ENCODE measurements at regions not wholly inside any gene's neighbourhood (a gene's known extent, or its start where the extent isn't known, plus 50 kb on each side); places are given as distances from the start of the nearest gene placed in this dataset.

- TF ChIP-seq CTCF (IDR thresholded peaks at IDR 0.05; ENCODE audit: insufficient read depth in 1 of 2, low read depth in 1 of 2, low read length in 1 of 2, severe bottlenecking in 1 of 2, unreplicated experiment in 1 of 2): no peak
- BruUV-seq (replicated peaks): no TSS peak
- H3K27me3 Mint-ChIP-seq (ENCODE audit: insufficient read depth, unreplicated experiment): peaks cover 15% of the 10 kb centered on the region
- no peaks in the 10 kb centered on the region for H3K4me1 Mint-ChIP-seq (ENCODE audit: low read depth, unreplicated experiment)
- no peak overlapping the region for H3K4me3 Mint-ChIP-seq (ENCODE audit: unreplicated experiment)
- no peaks in the 10 kb centered on the region for H3K4me1 ChIP-seq
- H3K9me3 ChIP-seq: peaks cover 7% of the 10 kb centered on the region; the same call in 1 of the 2 replicates
- no peaks in the 10 kb centered on the region for H3K36me3 Mint-ChIP-seq (ENCODE audit: insufficient read depth, unreplicated experiment)
- no peaks in the 10 kb centered on the region for H3K27me3 ChIP-seq (replicated peaks; ENCODE audit: control insufficient read depth, insufficient read depth, low read length)
- H3K4me3 ChIP-seq (ENCODE audit: low read depth, low read length): no peak overlapping the region
- intact Hi-C loops (cut with micrococcal nuclease; ENCODE audit: unreplicated experiment): no loop called here
- no peaks in the 10 kb centered on the region for H3K36me3 ChIP-seq (ENCODE audit: control insufficient read depth, insufficient read depth, low read length)
- no peaks in the 10 kb centered on the region for H3K9me3 Mint-ChIP-seq (ENCODE audit: unreplicated experiment)
- H3K27ac Mint-ChIP-seq (ENCODE audit: unreplicated experiment): no peak overlapping the region
- no peak for DNase-seq
- ChIA-PET POLR2A (no interaction called here), CTCF (interaction anchor here (0.6 kb wide), 2 partner anchors 23 to 352 kb away, joined by 3 read pairs; no protein-coding TSS in a partner anchor)
These were observed 443.6 kb upstream of the HNRNPA3 start for GRCh38 chr2:176769021-176769420.

- Histone ChIP-seq H3K4me3 (ENCODE audit: low read depth, low read length) (no peak overlapping the region), H3K4me1 (no peaks in the 10 kb centered on the region), H3K36me3 (ENCODE audit: control insufficient read depth, insufficient read depth, low read length) (no peaks in the 10 kb centered on the region), H3K9me3 (peaks cover 7% of the 10 kb centered on the region; the same call in 1 of the 2 replicates), H3K27me3 (replicated peaks; ENCODE audit: control insufficient read depth, insufficient read depth, low read length) (no peaks in the 10 kb centered on the region)
- Mint-ChIP-seq H3K27ac (ENCODE audit: unreplicated experiment) (no peak overlapping the region), H3K4me3 (ENCODE audit: unreplicated experiment) (no peak overlapping the region), H3K4me1 (ENCODE audit: low read depth, unreplicated experiment) (no peaks in the 10 kb centered on the region), H3K27me3 (ENCODE audit: insufficient read depth, unreplicated experiment) (peaks cover 15% of the 10 kb centered on the region), H3K36me3 (ENCODE audit: insufficient read depth, unreplicated experiment) (no peaks in the 10 kb centered on the region), H3K9me3 (ENCODE audit: unreplicated experiment) (no peaks in the 10 kb centered on the region)
- no peak for DNase-seq
- intact Hi-C loops (cut with micrococcal nuclease; ENCODE audit: unreplicated experiment): no loop called here
- BruUV-seq (replicated peaks): no TSS peak
- POLR2A ChIA-PET: no interaction called here
- CTCF ChIA-PET: interaction anchor here (0.5 kb wide), 1 partner anchor 47 kb away, joined by 3 read pairs; no protein-coding TSS in a partner anchor
- TF ChIP-seq CTCF (IDR thresholded peaks at IDR 0.05; ENCODE audit: insufficient read depth in 1 of 2, low read depth in 1 of 2, low read length in 1 of 2, severe bottlenecking in 1 of 2, unreplicated experiment in 1 of 2): no peak
These were observed 442.9 kb upstream of the HNRNPA3 start for GRCh38 chr2:176769499-176770370.

GRCh38 chr2:176772816-176773215 lies 439.8 kb upstream of the HNRNPA3 start:
- peaks cover 7% of the 10 kb centered on the region for H3K27me3 Mint-ChIP-seq (ENCODE audit: insufficient read depth, unreplicated experiment)
- ChIA-PET CTCF (no interaction called here), POLR2A (no interaction called here)
- H3K36me3 Mint-ChIP-seq (ENCODE audit: insufficient read depth, unreplicated experiment): no peaks in the 10 kb centered on the region
- Histone ChIP-seq H3K27me3 (replicated peaks; ENCODE audit: control insufficient read depth, insufficient read depth, low read length) (no peaks in the 10 kb centered on the region), H3K4me1 (no peaks in the 10 kb centered on the region), H3K36me3 (ENCODE audit: control insufficient read depth, insufficient read depth, low read length) (no peaks in the 10 kb centered on the region), H3K9me3 (peaks cover 7% of the 10 kb centered on the region; the same call in 1 of the 2 replicates), H3K4me3 (ENCODE audit: low read depth, low read length) (no peak overlapping the region)
- intact Hi-C loops (cut with micrococcal nuclease; ENCODE audit: unreplicated experiment): no loop called here
- BruUV-seq (replicated peaks): no TSS peak
- H3K4me1 Mint-ChIP-seq (ENCODE audit: low read depth, unreplicated experiment): no peaks in the 10 kb centered on the region
- TF ChIP-seq CTCF (IDR thresholded peaks at IDR 0.05; ENCODE audit: insufficient read depth in 1 of 2, low read depth in 1 of 2, low read length in 1 of 2, severe bottlenecking in 1 of 2, unreplicated experiment in 1 of 2): no peak
- no peak overlapping the region for H3K27ac Mint-ChIP-seq (ENCODE audit: unreplicated experiment)
- DNase-seq: no peak
- no peaks in the 10 kb centered on the region for H3K9me3 Mint-ChIP-seq (ENCODE audit: unreplicated experiment)
- no peak overlapping the region for H3K4me3 Mint-ChIP-seq (ENCODE audit: unreplicated experiment)

Data from Caco-2 (cell line).